SK-N-SH (cell line): ENCODE measurements at regions not wholly inside any gene's neighbourhood (a gene's known extent, or its start where the extent isn't known, plus 50 kb on each side); places are given as distances from the start of the nearest gene placed in this dataset.

Source experiments
- CTCF ChIA-PET: fragments of 300-600, 350-600 bp; formaldehyde crosslinking; extraction: SDS; loops from one replicate; lab custom pipeline; 2021; lab: Yijun Ruan, JAX
- POLR2A ChIA-PET: fragments of 350-600 bp; sonication (Branson Sonifier 250); formaldehyde crosslinking; extraction: SDS; loops from one replicate; lab custom pipeline; 2020; ENCODE audit warnings: antibody characterized with exemption, inconsistent platforms; lab: Yijun Ruan, JAX
- DNase-seq: peaks from one replicate; pipeline ENCODE4 v3.0.0; 2012
- H2AFZ ChIP-seq: fragments of 200-600 bp; sonication (generic); 2 replicates; pipeline ENCODE4 v1.8.1; 2016; ENCODE audit warnings: antibody characterized with exemption, mild to moderate bottlenecking, low read depth
- H3F3A ChIP-seq: fragments of 200-600 bp; sonication (generic); replicated peaks from 2 replicates; pipeline ENCODE3; 2016; ENCODE audit warnings: antibody characterized with exemption, mild to moderate bottlenecking; ENCODE audit not compliant: insufficient read depth
- H3K27ac ChIP-seq, 2 experiments: fragments of 200-500 bp in 1 of 2; fragments of 200-600 bp in 1 of 2; sonication (Bioruptor generic) in 1 of 2; sonication (generic), shearing (Covaris generic) in 1 of 2; 2 replicates each; pipeline versions ENCODE4 v1.5.1 to v1.6.1; 2014 to 2016; ENCODE audit warnings: low read depth in 2 of 2, inconsistent platforms in 1 of 2, low read length in 1 of 2, mild to moderate bottlenecking in 1 of 2, mixed read lengths in 1 of 2
- H3K27me3 ChIP-seq: fragments of 200-600 bp; sonication (generic), shearing (Covaris generic); 2 replicates; pipeline ENCODE4 v1.6.1; 2016; ENCODE audit warnings: mixed run types; ENCODE audit not compliant: insufficient read depth
- H3K36me3 ChIP-seq, 2 experiments: fragments of 200-500 bp in 1 of 2; fragments of 200-600 bp in 1 of 2; sonication (Bioruptor generic) in 1 of 2; sonication (generic) in 1 of 2; replicated peaks in 1 of 2; 2 replicates each; pipeline versions ENCODE3 to v1.5.1; 2014 to 2016; ENCODE audit warnings: low read length in 1 of 2, mild to moderate bottlenecking in 1 of 2; ENCODE audit not compliant: insufficient read depth in 2 of 2, control insufficient read depth in 1 of 2
- H3K4me1 ChIP-seq, 2 experiments: fragments of 200-500 bp in 1 of 2; fragments of 200-600 bp in 1 of 2; sonication (Bioruptor generic) in 1 of 2; sonication (generic), shearing (Covaris generic) in 1 of 2; 2 replicates each; pipeline versions ENCODE4 v1.5.1 to v1.6.1; 2014 to 2016; ENCODE audit warnings: low read depth in 1 of 2, low read length in 1 of 2, mixed run types in 1 of 2; ENCODE audit not compliant: insufficient read depth in 2 of 2, control insufficient read depth in 1 of 2
- H3K4me2 ChIP-seq: fragments of 200-600 bp; sonication (generic), shearing (Covaris generic); 2 replicates; pipeline ENCODE4 v1.6.1; 2017; ENCODE audit warnings: mixed run types
- H3K4me3 ChIP-seq, 2 experiments: fragments of 200-500 bp in 1 of 2; fragments of 200-600 bp in 1 of 2; sonication (Bioruptor generic) in 1 of 2; sonication (generic), shearing (Covaris generic) in 1 of 2; 2 replicates each; pipeline versions ENCODE4 v1.5.1 to v1.8.1; 2014 to 2016; ENCODE audit warnings: low read depth in 2 of 2, inconsistent platforms in 1 of 2, low read length in 1 of 2, mild to moderate bottlenecking in 1 of 2, mixed read lengths in 1 of 2, moderate library complexity in 1 of 2
- H3K79me2 ChIP-seq: fragments of 200-600 bp; sonication (generic); 2 replicates; pipeline ENCODE4 v1.8.1; 2017; ENCODE audit warnings: mild to moderate bottlenecking; ENCODE audit not compliant: insufficient read depth
- H3K9ac ChIP-seq: fragments of 200-600 bp; sonication (generic); 2 replicates; pipeline ENCODE4 v1.6.1; 2017; ENCODE audit warnings: mixed run types
- H3K9me2 ChIP-seq: fragments of 200-600 bp; sonication (generic); 2 replicates; pipeline ENCODE4 v1.6.1; 2017; ENCODE audit warnings: mixed run types
- H3K9me3 ChIP-seq: fragments of 200-600 bp; sonication (generic); 2 replicates; pipeline ENCODE4 v1.6.1; 2017; ENCODE audit warnings: mixed run types, mild to moderate bottlenecking, moderate library complexity
- H4K20me1 ChIP-seq: fragments of 200-600 bp; sonication (generic); 2 replicates; pipeline ENCODE4 v1.6.1; 2017; ENCODE audit warnings: mild to moderate bottlenecking, mixed run types; ENCODE audit not compliant: insufficient read depth
- CHD2 ChIP-seq: fragments of 150-350 bp; IDR thresholded peaks from 2 replicates; pipeline ENCODE4 v1.6.1; 2018; ENCODE audit warnings: low read length; ENCODE audit not compliant: partially characterized antibody
- ELF1 ChIP-seq: IDR thresholded peaks from 2 replicates; pipeline ENCODE4 v1.4.0; 2012
- EP300 ChIP-seq, 2 experiments: IDR thresholded peaks; 2 replicates each; pipeline versions ENCODE4 v1.4.0 to v1.6.1; 2012; ENCODE audit warnings: borderline replicate concordance in 1 of 2, low read depth in 1 of 2, low read length in 1 of 2
- FOSL2 ChIP-seq: IDR thresholded peaks from 2 replicates; pipeline ENCODE4 v1.4.0; 2012; ENCODE audit warnings: low read depth, mild to moderate bottlenecking, moderate library complexity, borderline replicate concordance
- FOXJ3 ChIP-seq: sonication (generic); formaldehyde crosslinking; IDR thresholded peaks from 2 replicates; pipeline ENCODE4 v1.5.1; 2020; ENCODE audit warnings: mild to moderate bottlenecking, missing genetic modification reagents
- FOXM1 ChIP-seq: IDR thresholded peaks from 2 replicates; pipeline ENCODE4 v1.4.0; 2012; ENCODE audit warnings: low read depth, mild to moderate bottlenecking
- GABPA ChIP-seq: IDR thresholded peaks from 2 replicates; pipeline ENCODE4 v1.4.0; 2012; ENCODE audit warnings: low read depth, mild to moderate bottlenecking
- GATA2 ChIP-seq: sonication (generic); formaldehyde crosslinking; IDR thresholded peaks from 2 replicates; pipeline ENCODE4 v1.5.0; 2020; ENCODE audit warnings: mild to moderate bottlenecking, missing genetic modification reagents
- JUND ChIP-seq: IDR thresholded peaks from 2 replicates; pipeline ENCODE4 v1.4.0; 2012
- NFIC ChIP-seq: IDR thresholded peaks from 2 replicates; pipeline ENCODE4 v1.4.0; 2012; ENCODE audit warnings: borderline replicate concordance
- NRF1 ChIP-seq: IDR thresholded peaks from 2 replicates; pipeline ENCODE4 v1.6.1; 2012; ENCODE audit warnings: low read depth, mild to moderate bottlenecking, low read length
- RFX5 ChIP-seq: IDR thresholded peaks from 2 replicates; pipeline ENCODE4 v1.6.1; 2012; ENCODE audit warnings: mild to moderate bottlenecking, improper control_type of control experiment, low read length
- SIN3A ChIP-seq: IDR thresholded peaks from 2 replicates; pipeline ENCODE4 v1.6.1; 2012; ENCODE audit warnings: low read depth, mild to moderate bottlenecking, low read length, moderate library complexity, borderline replicate concordance
- SMC3 ChIP-seq: IDR thresholded peaks from 2 replicates; pipeline ENCODE4 v1.6.1; 2012; ENCODE audit warnings: low read depth, low read length, improper control_type of control experiment
- TAF1 ChIP-seq: IDR thresholded peaks from 2 replicates; pipeline ENCODE4 v1.6.1; 2012; ENCODE audit warnings: low read depth, mild to moderate bottlenecking, low read length, moderate library complexity, borderline replicate concordance
- TEAD4 ChIP-seq: IDR thresholded peaks from 2 replicates; pipeline ENCODE4 v1.4.0; 2012; ENCODE audit warnings: mild to moderate bottlenecking, borderline replicate concordance; ENCODE audit not compliant: insufficient read depth
- WGBS: methylation state at CpG from one replicate; pipeline ENCODE4 v1.1.6; 2017; ENCODE audit warnings: low lambda C conversion rate; 5-methylcytosine and 5-hydroxymethylcytosine counted together
- TF ChIP-seq, protein P1 (sequence below): IDR thresholded peaks from 2 replicates; pipeline ENCODE4 v1.4.0; 2012; ENCODE audit warnings: low read depth, borderline replicate concordance
- TF ChIP-seq, protein P2 (sequence below): IDR thresholded peaks from 2 replicates; pipeline ENCODE4 v1.4.0; 2012; ENCODE audit warnings: low read depth
- TF ChIP-seq, protein P3 (sequence below): fragments of 150-350 bp; IDR thresholded peaks from 2 replicates; pipeline ENCODE4 v1.6.1; 2017; ENCODE audit warnings: antibody characterized with exemption, low read length, low read depth, borderline replicate concordance
- TF ChIP-seq, protein P4 (sequence below): fragments of 200-600 bp; sonication (generic); IDR thresholded peaks from 2 replicates; pipeline ENCODE4 v1.6.1; 2017; ENCODE audit warnings: antibody characterized with exemption, mild to moderate bottlenecking, moderate library complexity
- TF ChIP-seq, protein P5 (sequence below): fragments of 150-350 bp; IDR thresholded peaks from 2 replicates; pipeline ENCODE4 v1.6.1; 2016; ENCODE audit warnings: mild to moderate bottlenecking, low read depth, low read length

DNA sequence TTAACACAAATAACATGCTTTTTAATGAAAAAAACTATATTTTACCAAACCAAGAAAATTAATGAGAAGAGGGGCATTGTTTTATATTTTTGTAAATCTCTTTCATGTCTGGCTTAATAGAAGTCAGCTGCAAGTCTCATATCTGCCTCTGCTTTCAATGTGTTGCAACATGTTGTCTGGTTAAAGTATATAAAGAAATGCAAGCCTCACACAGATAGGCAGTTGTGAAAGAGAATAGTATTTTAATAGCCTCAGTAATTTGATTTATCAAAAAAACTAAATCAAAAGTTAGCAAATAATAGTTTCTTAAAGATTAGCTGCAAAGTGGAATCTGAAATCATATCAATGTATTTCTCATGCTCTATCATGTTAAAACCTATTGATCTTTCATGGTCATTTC, 52.9 kb upstream of the NCOA1 start:
- Histone ChIP-seq H3K9ac (no peak overlapping the region), H3K27ac (no peak overlapping the region), H3K4me2 (no peak overlapping the region), H3K4me1 (peaks cover 6 to 13% of the 10 kb centered on the region in 2 experiments; a peak in 3 of 4 replicates), H3K27me3 (no peaks in the 10 kb centered on the region), H3K9me2 (no peaks in the 10 kb centered on the region), H3F3A (no peaks in the 10 kb centered on the region), H3K4me3 (no peak overlapping the region), H4K20me1 (no peaks in the 10 kb centered on the region), H3K9me3 (no peaks in the 10 kb centered on the region), H3K79me2 (no peaks in the 10 kb centered on the region), H3K36me3 (no peaks in the 10 kb centered on the region), H2AFZ (no peak overlapping the region)
- ChIA-PET CTCF (interaction anchor here (0.8 to 1.2 kb wide), 4 partner anchors 15 to 97 kb away, joined by 3 read pairs; no protein-coding TSS in a partner anchor), POLR2A (no interaction called here)
- no peak for DNase-seq
- TF ChIP-seq GABPA = no peak
- no peak for TF ChIP-seq NRF1
- TF ChIP-seq, protein P1, sequence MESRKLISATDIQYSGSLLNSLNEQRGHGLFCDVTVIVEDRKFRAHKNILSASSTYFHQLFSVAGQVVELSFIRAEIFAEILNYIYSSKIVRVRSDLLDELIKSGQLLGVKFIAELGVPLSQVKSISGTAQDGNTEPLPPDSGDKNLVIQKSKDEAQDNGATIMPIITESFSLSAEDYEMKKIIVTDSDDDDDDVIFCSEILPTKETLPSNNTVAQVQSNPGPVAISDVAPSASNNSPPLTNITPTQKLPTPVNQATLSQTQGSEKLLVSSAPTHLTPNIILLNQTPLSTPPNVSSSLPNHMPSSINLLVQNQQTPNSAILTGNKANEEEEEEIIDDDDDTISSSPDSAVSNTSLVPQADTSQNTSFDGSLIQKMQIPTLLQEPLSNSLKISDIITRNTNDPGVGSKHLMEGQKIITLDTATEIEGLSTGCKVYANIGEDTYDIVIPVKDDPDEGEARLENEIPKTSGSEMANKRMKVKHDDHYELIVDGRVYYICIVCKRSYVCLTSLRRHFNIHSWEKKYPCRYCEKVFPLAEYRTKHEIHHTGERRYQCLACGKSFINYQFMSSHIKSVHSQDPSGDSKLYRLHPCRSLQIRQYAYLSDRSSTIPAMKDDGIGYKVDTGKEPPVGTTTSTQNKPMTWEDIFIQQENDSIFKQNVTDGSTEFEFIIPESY = no peak
- TF ChIP-seq TAF1 = no peak
- TF ChIP-seq, protein P2, sequence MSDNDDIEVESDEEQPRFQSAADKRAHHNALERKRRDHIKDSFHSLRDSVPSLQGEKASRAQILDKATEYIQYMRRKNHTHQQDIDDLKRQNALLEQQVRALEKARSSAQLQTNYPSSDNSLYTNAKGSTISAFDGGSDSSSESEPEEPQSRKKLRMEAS = no peak
- no peak for TF ChIP-seq ELF1
- TF ChIP-seq JUND = no peak
- no peak for TF ChIP-seq SMC3
- no peak for TF ChIP-seq NFIC
- TF ChIP-seq FOSL2 = no peak
- no peak for TF ChIP-seq CHD2
- TF ChIP-seq, protein P3, sequence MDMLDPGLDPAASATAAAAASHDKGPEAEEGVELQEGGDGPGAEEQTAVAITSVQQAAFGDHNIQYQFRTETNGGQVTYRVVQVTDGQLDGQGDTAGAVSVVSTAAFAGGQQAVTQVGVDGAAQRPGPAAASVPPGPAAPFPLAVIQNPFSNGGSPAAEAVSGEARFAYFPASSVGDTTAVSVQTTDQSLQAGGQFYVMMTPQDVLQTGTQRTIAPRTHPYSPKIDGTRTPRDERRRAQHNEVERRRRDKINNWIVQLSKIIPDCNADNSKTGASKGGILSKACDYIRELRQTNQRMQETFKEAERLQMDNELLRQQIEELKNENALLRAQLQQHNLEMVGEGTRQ = no peak
- no peak for TF ChIP-seq FOXM1
- no peak for TF ChIP-seq FOXJ3 (CRISPR knock-in tag)

DNA sequence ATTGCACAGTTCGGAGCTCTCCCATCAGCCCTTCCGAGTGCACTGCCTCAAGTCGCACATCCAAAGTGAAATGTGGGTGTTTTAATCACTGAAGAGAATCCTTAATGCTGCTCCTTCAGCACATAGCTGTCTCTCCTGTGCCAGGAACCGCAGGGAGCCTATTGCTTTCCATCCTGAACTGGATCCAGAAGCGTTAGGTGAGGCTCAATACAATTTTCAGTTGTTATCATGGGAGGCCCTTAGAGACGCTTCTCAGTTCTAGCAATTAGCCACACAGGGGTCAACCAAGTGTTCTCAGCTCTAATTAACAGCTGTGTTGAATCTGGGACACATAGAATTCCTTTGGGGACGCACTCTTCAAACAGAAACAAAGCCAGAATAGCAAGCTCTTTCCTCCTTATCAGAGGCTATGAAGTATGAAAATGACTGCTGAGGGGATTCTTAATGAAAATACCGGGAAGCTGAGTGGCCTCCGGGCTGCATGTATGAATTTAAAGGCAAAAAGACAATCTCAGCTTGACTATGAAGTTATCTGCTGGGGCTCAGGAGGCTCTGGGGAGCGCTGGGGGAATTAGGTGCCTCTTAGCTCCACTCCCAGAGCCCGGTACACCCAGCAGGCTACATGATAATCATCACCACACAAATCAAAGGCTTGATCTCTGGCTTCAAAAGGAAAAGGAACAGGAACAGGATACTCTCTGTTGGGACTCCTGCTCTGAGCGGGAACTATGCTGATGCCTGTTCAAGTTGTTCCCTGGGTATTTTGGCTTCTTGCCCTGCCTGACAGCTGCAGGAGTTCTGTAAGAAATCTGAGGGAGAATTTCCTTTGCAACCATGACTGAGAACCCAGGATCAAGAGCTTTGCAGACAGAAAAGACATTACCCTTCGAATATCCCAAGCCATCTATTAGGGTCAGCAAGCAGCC, 55.4 kb upstream of the NCOA1 start:
- H2AFZ ChIP-seq = peak overlapping the region; percentile 57
- peak overlapping the region in 1 of 2 experiments; percentile 60; a peak in 2 of 4 replicates for H3K27ac ChIP-seq
- H4K20me1 ChIP-seq = no peaks in the 10 kb centered on the region
- H3K27me3 ChIP-seq = no peaks in the 10 kb centered on the region
- POLR2A ChIA-PET = interaction anchor here (1.2 to 1.5 kb wide), 2 partner anchors 34 to 386 kb away, joined by 3 read pairs; no protein-coding TSS in a partner anchor
- H3F3A ChIP-seq = no peaks in the 10 kb centered on the region
- CTCF ChIA-PET = interaction anchor here (0.6 to 3.3 kb wide), 11 partner anchors 10 to 392 kb away, joined by 3 to 23 read pairs (median 3); no protein-coding TSS in a partner anchor
- 61% methylated on average over 13 of the region's 13 CpGs for WGBS
- H3K9me2 ChIP-seq = no peaks in the 10 kb centered on the region
- H3K4me1 ChIP-seq = peaks cover 6 to 13% of the 10 kb centered on the region in 2 experiments; a peak in 3 of 4 replicates
- peak; percentile 61 for DNase-seq
- no peak overlapping the region for H3K9ac ChIP-seq
- H3K4me2 ChIP-seq = peak overlapping the region; percentile 15; the same call in 1 of the 2 replicates
- H3K9me3 ChIP-seq = no peaks in the 10 kb centered on the region
- H3K79me2 ChIP-seq = no peaks in the 10 kb centered on the region
- no peaks in the 10 kb centered on the region for H3K36me3 ChIP-seq
- no peak overlapping the region for H3K4me3 ChIP-seq
- TF ChIP-seq RFX5 (no peak), NFIC (peak; percentile 60; the same call in 1 of the 2 replicates), SIN3A (no peak), GATA2 (CRISPR knock-in tag) (peak; percentile 78), FOXM1 (no peak), FOXJ3 (CRISPR knock-in tag) (no peak), ELF1 (no peak), TEAD4 (no peak), EP300 (IDR thresholded peaks at IDR 0.05; ENCODE audit: borderline replicate concordance in 1 of 2, low read depth in 1 of 2, low read length in 1 of 2) (no peak)
- TF ChIP-seq, protein P4, sequence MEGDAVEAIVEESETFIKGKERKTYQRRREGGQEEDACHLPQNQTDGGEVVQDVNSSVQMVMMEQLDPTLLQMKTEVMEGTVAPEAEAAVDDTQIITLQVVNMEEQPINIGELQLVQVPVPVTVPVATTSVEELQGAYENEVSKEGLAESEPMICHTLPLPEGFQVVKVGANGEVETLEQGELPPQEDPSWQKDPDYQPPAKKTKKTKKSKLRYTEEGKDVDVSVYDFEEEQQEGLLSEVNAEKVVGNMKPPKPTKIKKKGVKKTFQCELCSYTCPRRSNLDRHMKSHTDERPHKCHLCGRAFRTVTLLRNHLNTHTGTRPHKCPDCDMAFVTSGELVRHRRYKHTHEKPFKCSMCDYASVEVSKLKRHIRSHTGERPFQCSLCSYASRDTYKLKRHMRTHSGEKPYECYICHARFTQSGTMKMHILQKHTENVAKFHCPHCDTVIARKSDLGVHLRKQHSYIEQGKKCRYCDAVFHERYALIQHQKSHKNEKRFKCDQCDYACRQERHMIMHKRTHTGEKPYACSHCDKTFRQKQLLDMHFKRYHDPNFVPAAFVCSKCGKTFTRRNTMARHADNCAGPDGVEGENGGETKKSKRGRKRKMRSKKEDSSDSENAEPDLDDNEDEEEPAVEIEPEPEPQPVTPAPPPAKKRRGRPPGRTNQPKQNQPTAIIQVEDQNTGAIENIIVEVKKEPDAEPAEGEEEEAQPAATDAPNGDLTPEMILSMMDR = no peak
- TF ChIP-seq, protein P5, sequence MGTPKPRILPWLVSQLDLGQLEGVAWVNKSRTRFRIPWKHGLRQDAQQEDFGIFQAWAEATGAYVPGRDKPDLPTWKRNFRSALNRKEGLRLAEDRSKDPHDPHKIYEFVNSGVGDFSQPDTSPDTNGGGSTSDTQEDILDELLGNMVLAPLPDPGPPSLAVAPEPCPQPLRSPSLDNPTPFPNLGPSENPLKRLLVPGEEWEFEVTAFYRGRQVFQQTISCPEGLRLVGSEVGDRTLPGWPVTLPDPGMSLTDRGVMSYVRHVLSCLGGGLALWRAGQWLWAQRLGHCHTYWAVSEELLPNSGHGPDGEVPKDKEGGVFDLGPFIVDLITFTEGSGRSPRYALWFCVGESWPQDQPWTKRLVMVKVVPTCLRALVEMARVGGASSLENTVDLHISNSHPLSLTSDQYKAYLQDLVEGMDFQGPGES = no peak
